HG02943 (cell line): ENCODE measurements at regions not wholly inside any gene's neighbourhood (a gene's known extent, or its start where the extent isn't known, plus 50 kb on each side); places are given as distances from the start of the nearest gene placed in this dataset.
"Not testable (repeated sequence)": the region's sequence is repeated elsewhere in the genome, so short reads cannot be mapped to it uniquely, and the experiment has no call there.

Experiments
- ATAC-seq: cut with Tn5 transposase; IDR thresholded peaks from one replicate; pipeline ENCODE4 v1.9.1; 2021; ENCODE audit warnings: mild to moderate bottlenecking, low read depth, moderate library complexity; ENCODE audit not compliant: unreplicated experiment

GRCh38 chr2:175834477-175834876, 167.6 kb downstream of the LNPK start:
- no peak for ATAC-seq

- ATAC-seq = no peak
Measured at GRCh38 chr2:175832866-175833265, 169.2 kb downstream of the LNPK start.

GRCh38 chr2:175829741-175830140, 172.3 kb downstream of the LNPK start:
- ATAC-seq = no peak

- ATAC-seq = no peak
Measured at GRCh38 chr2:175827856-175828255, 174.2 kb downstream of the LNPK start.

- no peak for ATAC-seq
Measured at GRCh38 chr2:175824243-175824642, 177.8 kb downstream of the LNPK start.

- ATAC-seq = no peak
Measured at GRCh38 chr2:175823707-175824073, 178.4 kb downstream of the LNPK start.

- no peak for ATAC-seq
Measured at GRCh38 chr2:175823002-175823706, 178.9 kb downstream of the LNPK start.

GRCh38 chr2:175817221-175817620, 184.8 kb downstream of the LNPK start:
- ATAC-seq = no peak

GRCh38 chr2:175815537-175815936, 186.5 kb downstream of the LNPK start:
- ATAC-seq = no peak

GRCh38 chr2:175811971-175812370, 190.1 kb downstream of the LNPK start:
- no peak for ATAC-seq

GRCh38 chr2:175808858-175809257, 193.2 kb downstream of the LNPK start:
- no peak for ATAC-seq

GRCh38 chr2:175808078-175808477, 194.0 kb downstream of the LNPK start:
- ATAC-seq = no peak

- no peak for ATAC-seq
Measured at GRCh38 chr2:175807031-175807873, 194.8 kb downstream of the LNPK start.

GRCh38 chr2:175806570-175806969, 195.5 kb downstream of the LNPK start:
- ATAC-seq = no peak

- ATAC-seq = no peak
Measured at GRCh38 chr2:175806125-175806490, 196.0 kb downstream of the LNPK start.

GRCh38 chr2:175805442-175806124, 196.5 kb downstream of the LNPK start:
- ATAC-seq = no peak

- no peak for ATAC-seq
Measured at GRCh38 chr2:175804122-175804521, 197.9 kb downstream of the LNPK start.

- ATAC-seq = not testable (repeated sequence)
Measured at GRCh38 chr2:175796422-175796821, 205.6 kb downstream of the LNPK start.

- no peak for ATAC-seq
Measured at GRCh38 chr2:175793648-175794047, 208.4 kb downstream of the LNPK start.

GRCh38 chr2:175792881-175793280, 209.2 kb downstream of the LNPK start:
- no peak for ATAC-seq

- ATAC-seq = no peak
Measured at GRCh38 chr2:175792199-175792598, 209.9 kb downstream of the LNPK start.
